ENCODE measurements at regions not wholly inside any gene's neighbourhood (a gene's known extent, or its start where the extent isn't known, plus 50 kb on each side); places are given as distances from the start of the nearest gene placed in this dataset.

GRCh38 chr3:159540882-159541495 is 447.6 kb upstream of the IL12A start:
- Mint-ChIP-seq H3K27ac (ENCODE audit: unreplicated experiment) (no peak overlapping the region), H3K36me3 (ENCODE audit: unreplicated experiment) (no peaks in the 10 kb centered on the region), H3K4me3 (ENCODE audit: unreplicated experiment) (no peak overlapping the region), H3K4me1 (ENCODE audit: low read depth, unreplicated experiment) (no peaks in the 10 kb centered on the region), H3K9me3 (ENCODE audit: unreplicated experiment) (no peaks in the 10 kb centered on the region), H3K27me3 (ENCODE audit: unreplicated experiment) (no peaks in the 10 kb centered on the region)
- no peak for TF ChIP-seq CTCF (IDR thresholded peaks at IDR 0.05; ENCODE audit: partially characterized antibody, unreplicated experiment)
- DNase-seq = no peak

- Mint-ChIP-seq H3K9me3 (ENCODE audit: unreplicated experiment) (no peaks in the 10 kb centered on the region), H3K4me1 (ENCODE audit: low read depth, unreplicated experiment) (no peaks in the 10 kb centered on the region), H3K27ac (ENCODE audit: unreplicated experiment) (no peak overlapping the region), H3K36me3 (ENCODE audit: unreplicated experiment) (peaks cover 3% of the 10 kb centered on the region), H3K27me3 (ENCODE audit: unreplicated experiment) (no peaks in the 10 kb centered on the region), H3K4me3 (ENCODE audit: unreplicated experiment) (no peak overlapping the region)
- no peak for DNase-seq
- TF ChIP-seq CTCF (IDR thresholded peaks at IDR 0.05; ENCODE audit: partially characterized antibody, unreplicated experiment) = no peak
Observed at GRCh38 chr3:159548675-159549335, 439.8 kb upstream of the IL12A start.

- no peak for DNase-seq
- Mint-ChIP-seq H3K4me1 (ENCODE audit: low read depth, unreplicated experiment) (no peaks in the 10 kb centered on the region), H3K36me3 (ENCODE audit: unreplicated experiment) (no peaks in the 10 kb centered on the region), H3K27ac (ENCODE audit: unreplicated experiment) (no peak overlapping the region), H3K4me3 (ENCODE audit: unreplicated experiment) (no peak overlapping the region), H3K9me3 (ENCODE audit: unreplicated experiment) (no peaks in the 10 kb centered on the region), H3K27me3 (ENCODE audit: unreplicated experiment) (peaks cover 2% of the 10 kb centered on the region)
- no peak for TF ChIP-seq CTCF (IDR thresholded peaks at IDR 0.05; ENCODE audit: partially characterized antibody, unreplicated experiment)
Observed at GRCh38 chr3:159555205-159555604, 433.4 kb upstream of the IL12A start.

GRCh38 chr3:159559771-159560170 is 428.9 kb upstream of the IL12A start:
- H3K36me3 Mint-ChIP-seq (ENCODE audit: unreplicated experiment) = no peaks in the 10 kb centered on the region
- H3K4me1 Mint-ChIP-seq (ENCODE audit: low read depth, unreplicated experiment) = peaks cover 3% of the 10 kb centered on the region

More at GRCh38 chr3:159559771-159560170, 428.9 kb upstream of the IL12A start:
- Mint-ChIP-seq H3K27ac (ENCODE audit: unreplicated experiment) (no peak overlapping the region), H3K4me3 (ENCODE audit: unreplicated experiment) (no peak overlapping the region), H3K27me3 (ENCODE audit: unreplicated experiment) (peaks cover 4% of the 10 kb centered on the region), H3K9me3 (ENCODE audit: unreplicated experiment) (no peaks in the 10 kb centered on the region)
- DNase-seq = no peak
- no peak for TF ChIP-seq CTCF (IDR thresholded peaks at IDR 0.05; ENCODE audit: partially characterized antibody, unreplicated experiment)
